Left lung (tissue), 4 donors: ENCODE measurements at regions not wholly inside any gene's neighbourhood (a gene's known extent, or its start where the extent isn't known, plus 50 kb on each side); places are given as distances from the start of the nearest gene placed in this dataset.
"Not testable (repeated sequence)": the region's sequence is repeated elsewhere in the genome, so short reads cannot be mapped to it uniquely, and the experiment has no call there.

ENCODE experiments used
- ATAC-seq: fragments of 200-7000 bp; cut with Tn5 transposase; one replicate; pipeline ENCODE4 v1.9.1; 2020; ENCODE audit warnings: moderate library complexity
- DNase-seq, 4 donors: peaks; one replicate each; pipeline ENCODE4 v3.0.0-alpha.2; 2013 to 2020
- H3K27ac ChIP-seq, 2 donors: fragments of 200-600 bp; sonication (generic) in 1 of 2; one replicate each; pipeline versions ENCODE4 v1.5.0 to v1.8.0; 2020 to 2021
- H3K27me3 ChIP-seq, 2 donors: fragments of 200-600 bp; sonication (generic) in 1 of 2; one replicate each; pipeline versions ENCODE4 v1.5.0 to v1.8.0; 2020 to 2021
- H3K36me3 ChIP-seq, 2 donors: fragments of 200-600 bp; sonication (generic) in 1 of 2; one replicate each; pipeline versions ENCODE4 v1.5.0 to v1.8.0; 2020 to 2021
- H3K4me1 ChIP-seq, 2 donors: fragments of 200-600 bp; one replicate each; pipeline ENCODE4 v1.8.0; 2021
- H3K4me3 ChIP-seq, 2 donors: fragments of 200-600 bp; sonication (generic) in 1 of 2; one replicate each; pipeline versions ENCODE4 v1.5.0 to v1.8.0; 2020 to 2021; ENCODE audit warnings: mild to moderate bottlenecking in 1 of 2
- H3K9me3 ChIP-seq, 2 donors: fragments of 200-600 bp; sonication (generic) in 1 of 2; one replicate each; pipeline versions ENCODE4 v1.5.0 to v1.8.0; 2020 to 2021
- intact Hi-C, 2 donors: fragments of 100-400 bp; cut with DNase I; formaldehyde crosslinking; loops; one replicate each; pipeline versions ENCODE4 v1.11.2 to v1.14.2; 2022
- TF ChIP-seq, protein P1 (sequence below), 2 donors: fragments of 200-600 bp; sonication (generic) in 1 of 2; IDR thresholded peaks; one replicate each; pipeline versions ENCODE4 v1.5.0 to v1.8.0; 2021; ENCODE audit warnings: antibody characterized with exemption in 2 of 2
- donor health status: DM: no; HTN: yes; CAD: no.
- donor health status: DM: no; HTN: no; CAD: no.

- intact Hi-C loops: no loop called here
These were observed 74.0 kb upstream of the ARRDC3 start for GRCh38 chr5:91456928-91457680.

GRCh38 chr5:91449083-91449482 lies 66.0 kb upstream of the ARRDC3 start:
- TF ChIP-seq, protein P1, sequence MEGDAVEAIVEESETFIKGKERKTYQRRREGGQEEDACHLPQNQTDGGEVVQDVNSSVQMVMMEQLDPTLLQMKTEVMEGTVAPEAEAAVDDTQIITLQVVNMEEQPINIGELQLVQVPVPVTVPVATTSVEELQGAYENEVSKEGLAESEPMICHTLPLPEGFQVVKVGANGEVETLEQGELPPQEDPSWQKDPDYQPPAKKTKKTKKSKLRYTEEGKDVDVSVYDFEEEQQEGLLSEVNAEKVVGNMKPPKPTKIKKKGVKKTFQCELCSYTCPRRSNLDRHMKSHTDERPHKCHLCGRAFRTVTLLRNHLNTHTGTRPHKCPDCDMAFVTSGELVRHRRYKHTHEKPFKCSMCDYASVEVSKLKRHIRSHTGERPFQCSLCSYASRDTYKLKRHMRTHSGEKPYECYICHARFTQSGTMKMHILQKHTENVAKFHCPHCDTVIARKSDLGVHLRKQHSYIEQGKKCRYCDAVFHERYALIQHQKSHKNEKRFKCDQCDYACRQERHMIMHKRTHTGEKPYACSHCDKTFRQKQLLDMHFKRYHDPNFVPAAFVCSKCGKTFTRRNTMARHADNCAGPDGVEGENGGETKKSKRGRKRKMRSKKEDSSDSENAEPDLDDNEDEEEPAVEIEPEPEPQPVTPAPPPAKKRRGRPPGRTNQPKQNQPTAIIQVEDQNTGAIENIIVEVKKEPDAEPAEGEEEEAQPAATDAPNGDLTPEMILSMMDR (IDR thresholded peaks at IDR 0.05): no peak

More at GRCh38 chr5:91456928-91457680, 74.0 kb upstream of the ARRDC3 start:
- no peaks in the 10 kb centered on the region for H3K4me1 ChIP-seq
- H3K36me3 ChIP-seq: no peaks in the 10 kb centered on the region
- H3K4me3 ChIP-seq: no peak overlapping the region
- no peaks in the 10 kb centered on the region for H3K27me3 ChIP-seq
- H3K27ac ChIP-seq: no peak overlapping the region
- TF ChIP-seq, protein P1 (IDR thresholded peaks at IDR 0.05): no peak
- no peak for DNase-seq
- H3K9me3 ChIP-seq: no peaks in the 10 kb centered on the region
- peak; percentile 69 for ATAC-seq

DNA sequence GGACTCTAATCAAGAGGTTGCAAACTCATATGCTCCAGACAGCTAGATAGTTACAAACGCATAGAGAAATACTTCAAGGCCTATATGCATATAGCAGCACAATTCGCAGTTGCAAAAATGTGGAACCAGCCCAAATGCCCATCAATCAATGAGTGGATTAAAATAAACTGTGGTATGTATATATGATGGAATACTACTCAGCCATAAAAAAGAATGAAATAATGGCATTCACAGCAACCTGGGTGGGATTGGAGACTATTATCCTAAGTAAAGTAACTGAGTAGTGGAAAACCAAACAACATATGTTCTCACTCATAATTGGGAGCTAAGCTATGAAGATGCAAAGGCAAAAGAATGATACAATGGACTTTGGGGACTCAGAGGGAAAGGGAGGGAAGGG lies 65.0 kb upstream of the ARRDC3 start:
- H3K9me3 ChIP-seq, H3K27me3 ChIP-seq, ATAC-seq, H3K27ac ChIP-seq, H3K4me1 ChIP-seq, H3K4me3 ChIP-seq, DNase-seq, H3K36me3 ChIP-seq, intact Hi-C loops: not testable (repeated sequence)

More at GRCh38 chr5:91449083-91449482, 66.0 kb upstream of the ARRDC3 start:
- DNase-seq (no peak), ATAC-seq (peak; percentile 58)
- Histone ChIP-seq H3K9me3 (no peaks in the 10 kb centered on the region), H3K27me3 (no peaks in the 10 kb centered on the region), H3K4me3 (no peak overlapping the region), H3K4me1 (peaks cover 0 to 3% of the 10 kb centered on the region in 2 donors), H3K36me3 (no peaks in the 10 kb centered on the region), H3K27ac (no peak overlapping the region)
- intact Hi-C loops: no loop called here

GRCh38 chr5:91446880-91447279 lies 63.8 kb upstream of the ARRDC3 start:
- H3K27me3 ChIP-seq, DNase-seq, H3K27ac ChIP-seq, intact Hi-C loops, H3K36me3 ChIP-seq, H3K9me3 ChIP-seq, H3K4me3 ChIP-seq, H3K4me1 ChIP-seq: not testable (repeated sequence)
- ATAC-seq: peak; percentile 19

GRCh38 chr5:91443761-91444467 lies 60.8 kb upstream of the ARRDC3 start:
- H3K9me3 ChIP-seq: no peaks in the 10 kb centered on the region
- peaks cover 0 to 3% of the 10 kb centered on the region in 2 donors for H3K4me1 ChIP-seq
- no peaks in the 10 kb centered on the region for H3K27me3 ChIP-seq
- H3K27ac ChIP-seq: no peak overlapping the region
- intact Hi-C loops: no loop called here
- no peak overlapping the region for H3K4me3 ChIP-seq
- H3K36me3 ChIP-seq: no peaks in the 10 kb centered on the region
- TF ChIP-seq, protein P1 (IDR thresholded peaks at IDR 0.05): no peak
- DNase-seq (no peak), ATAC-seq (peak; percentile 53)

DNA sequence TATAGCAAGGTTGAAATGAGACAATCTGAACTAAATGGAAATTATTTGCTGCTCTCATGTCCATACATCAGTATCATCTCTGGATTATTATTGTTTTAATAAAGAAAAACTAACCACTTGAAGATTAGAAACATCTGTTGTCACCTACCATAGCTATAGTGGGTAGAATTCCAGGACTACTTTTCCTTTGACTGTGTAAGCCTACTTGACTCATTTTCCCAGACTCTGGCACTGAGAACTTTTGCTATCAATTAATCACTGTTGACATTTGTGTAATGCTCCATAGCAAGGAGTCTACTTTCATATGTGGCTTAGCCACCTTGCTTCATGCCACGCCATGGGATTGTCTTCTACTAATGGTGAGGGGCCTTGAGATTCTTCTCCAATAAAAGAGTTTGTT lies 59.9 kb upstream of the ARRDC3 start:
- Histone ChIP-seq H3K4me1 (no peaks in the 10 kb centered on the region), H3K36me3 (no peaks in the 10 kb centered on the region), H3K27ac (no peak overlapping the region), H3K27me3 (no peaks in the 10 kb centered on the region), H3K4me3 (no peak overlapping the region), H3K9me3 (no peaks in the 10 kb centered on the region)
- no peak for DNase-seq
- TF ChIP-seq, protein P1 (IDR thresholded peaks at IDR 0.05): no peak
- ATAC-seq: peak; percentile 41
- intact Hi-C loops: no loop called here
